HFFc6 (cell line): ENCODE measurements at regions not wholly inside any gene's neighbourhood (a gene's known extent, or its start where the extent isn't known, plus 50 kb on each side); places are given as distances from the start of the nearest gene placed in this dataset.

Source experiments
- DNase-seq: peaks from one replicate; pipeline ENCODE4 v3.0.0-alpha.2; 2018
- H3K27ac Mint-ChIP-seq: 2 replicates; pipeline ENCODE4 v1.8.0; 2020; ENCODE audit warnings: mild to moderate bottlenecking, mixed read lengths
- H3K27me3 Mint-ChIP-seq: 2 replicates; pipeline ENCODE4 v1.8.0; 2021; ENCODE audit warnings: mild to moderate bottlenecking, moderate library complexity, mixed read lengths; ENCODE audit not compliant: insufficient read depth
- H3K36me3 Mint-ChIP-seq: 2 replicates; pipeline ENCODE4 v1.8.0; 2021; ENCODE audit warnings: low read depth, mixed read lengths
- H3K4me1 Mint-ChIP-seq: 2 replicates; pipeline ENCODE4 v1.8.0; 2020; ENCODE audit warnings: low read depth, mixed read lengths
- H3K4me3 Mint-ChIP-seq: 2 replicates; pipeline ENCODE4 v1.8.0; 2020; ENCODE audit warnings: mild to moderate bottlenecking, moderate library complexity, mixed read lengths
- H3K9me3 Mint-ChIP-seq: 2 replicates; pipeline ENCODE4 v1.8.0; 2020; ENCODE audit warnings: mild to moderate bottlenecking, mixed read lengths
- TF ChIP-seq, protein P1 (sequence below): fragments of 200-600 bp; sonication (generic); IDR thresholded peaks from 2 replicates; pipeline ENCODE4 v1.5.0; 2021; ENCODE audit warnings: antibody characterized with exemption, mild to moderate bottlenecking

DNA sequence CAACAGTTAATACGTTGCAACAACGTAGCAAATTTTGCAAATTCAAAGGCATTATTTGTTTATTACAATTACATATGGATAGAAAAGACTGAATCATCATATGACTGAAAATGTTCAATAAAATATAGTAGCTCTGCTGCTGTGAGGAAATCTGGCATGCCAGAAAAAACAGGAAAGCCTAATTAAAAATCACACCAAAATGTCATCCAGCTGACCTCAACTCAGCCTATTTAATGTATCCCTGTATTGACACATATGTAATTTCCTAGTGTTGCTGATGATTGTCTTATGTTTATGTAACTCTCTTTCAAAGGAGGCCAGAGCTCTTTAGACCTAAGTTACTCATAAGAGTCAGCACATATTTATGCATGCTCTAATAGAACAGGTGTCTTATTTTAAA is 495.0 kb downstream of the PCDH17 start:
- peaks cover 41% of the 10 kb centered on the region for H3K9me3 Mint-ChIP-seq
- no peak overlapping the region for H3K27ac Mint-ChIP-seq
- H3K4me3 Mint-ChIP-seq, result no peak overlapping the region
- H3K36me3 Mint-ChIP-seq, result 0 out of 2 replicates have a peak, but pooled peaks cover 5% of the 10 kb centered on the region
- no peaks in the 10 kb centered on the region for H3K4me1 Mint-ChIP-seq
- DNase-seq, result no peak
- TF ChIP-seq, protein P1, sequence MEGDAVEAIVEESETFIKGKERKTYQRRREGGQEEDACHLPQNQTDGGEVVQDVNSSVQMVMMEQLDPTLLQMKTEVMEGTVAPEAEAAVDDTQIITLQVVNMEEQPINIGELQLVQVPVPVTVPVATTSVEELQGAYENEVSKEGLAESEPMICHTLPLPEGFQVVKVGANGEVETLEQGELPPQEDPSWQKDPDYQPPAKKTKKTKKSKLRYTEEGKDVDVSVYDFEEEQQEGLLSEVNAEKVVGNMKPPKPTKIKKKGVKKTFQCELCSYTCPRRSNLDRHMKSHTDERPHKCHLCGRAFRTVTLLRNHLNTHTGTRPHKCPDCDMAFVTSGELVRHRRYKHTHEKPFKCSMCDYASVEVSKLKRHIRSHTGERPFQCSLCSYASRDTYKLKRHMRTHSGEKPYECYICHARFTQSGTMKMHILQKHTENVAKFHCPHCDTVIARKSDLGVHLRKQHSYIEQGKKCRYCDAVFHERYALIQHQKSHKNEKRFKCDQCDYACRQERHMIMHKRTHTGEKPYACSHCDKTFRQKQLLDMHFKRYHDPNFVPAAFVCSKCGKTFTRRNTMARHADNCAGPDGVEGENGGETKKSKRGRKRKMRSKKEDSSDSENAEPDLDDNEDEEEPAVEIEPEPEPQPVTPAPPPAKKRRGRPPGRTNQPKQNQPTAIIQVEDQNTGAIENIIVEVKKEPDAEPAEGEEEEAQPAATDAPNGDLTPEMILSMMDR, result no peak
- H3K27me3 Mint-ChIP-seq, result no peaks in the 10 kb centered on the region

DNA sequence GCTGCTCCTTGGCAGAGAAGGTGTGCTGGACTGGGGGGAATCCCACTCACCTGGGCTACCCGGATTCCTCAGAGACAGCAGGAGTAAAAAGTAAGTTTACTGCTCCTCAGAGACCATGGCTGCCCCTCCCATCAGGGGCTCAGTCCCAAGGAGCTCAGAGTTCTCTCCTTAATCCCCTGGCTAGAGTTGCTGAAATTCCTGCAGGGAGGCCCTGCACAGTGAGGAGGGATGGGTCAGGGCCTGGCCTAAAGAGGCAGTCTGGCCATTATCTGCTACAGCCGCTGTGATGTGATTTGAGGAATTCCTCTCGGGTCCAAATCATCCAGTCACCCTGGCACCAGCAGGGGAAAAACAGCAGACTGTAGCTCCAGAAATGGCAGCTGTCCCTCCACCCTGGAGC is 502.5 kb downstream of the PCDH17 start:
- H3K4me1 Mint-ChIP-seq, result no peaks in the 10 kb centered on the region
- H3K4me3 Mint-ChIP-seq, result no peak overlapping the region
- DNase-seq, result no peak
- H3K27me3 Mint-ChIP-seq, result no peaks in the 10 kb centered on the region
- TF ChIP-seq, protein P1, result no peak
- H3K9me3 Mint-ChIP-seq, result peaks cover 43% of the 10 kb centered on the region
- H3K27ac Mint-ChIP-seq, result no peak overlapping the region
- H3K36me3 Mint-ChIP-seq, result 0 out of 2 replicates have a peak, but pooled peaks cover 5% of the 10 kb centered on the region

DNA sequence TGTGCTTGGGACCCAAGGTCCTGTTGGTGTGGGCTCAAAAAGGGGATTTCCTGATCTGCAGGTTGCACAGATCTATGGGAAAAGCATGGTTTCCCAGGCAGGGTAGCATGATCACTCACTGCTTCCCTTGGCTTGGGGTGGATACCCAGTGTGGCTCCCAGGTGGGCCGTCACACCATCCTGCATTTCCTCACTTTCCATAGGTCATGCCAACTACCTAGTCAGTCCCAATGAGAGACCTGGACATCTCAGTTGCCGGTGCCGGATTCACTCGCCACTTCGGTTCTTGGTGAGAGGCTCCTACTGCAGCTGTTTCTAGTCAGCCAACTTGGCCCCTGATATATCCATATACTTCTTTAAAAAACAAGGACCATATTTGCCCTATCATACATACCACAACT is 503.0 kb downstream of the PCDH17 start:
- TF ChIP-seq, protein P1, result no peak
- no peak for DNase-seq
- H3K27me3 Mint-ChIP-seq, result no peaks in the 10 kb centered on the region
- no peak overlapping the region for H3K27ac Mint-ChIP-seq
- peaks cover 43% of the 10 kb centered on the region for H3K9me3 Mint-ChIP-seq
- H3K4me1 Mint-ChIP-seq, result no peaks in the 10 kb centered on the region
- 0 out of 2 replicates have a peak, but pooled peaks cover 5% of the 10 kb centered on the region for H3K36me3 Mint-ChIP-seq
- no peak overlapping the region for H3K4me3 Mint-ChIP-seq

DNA sequence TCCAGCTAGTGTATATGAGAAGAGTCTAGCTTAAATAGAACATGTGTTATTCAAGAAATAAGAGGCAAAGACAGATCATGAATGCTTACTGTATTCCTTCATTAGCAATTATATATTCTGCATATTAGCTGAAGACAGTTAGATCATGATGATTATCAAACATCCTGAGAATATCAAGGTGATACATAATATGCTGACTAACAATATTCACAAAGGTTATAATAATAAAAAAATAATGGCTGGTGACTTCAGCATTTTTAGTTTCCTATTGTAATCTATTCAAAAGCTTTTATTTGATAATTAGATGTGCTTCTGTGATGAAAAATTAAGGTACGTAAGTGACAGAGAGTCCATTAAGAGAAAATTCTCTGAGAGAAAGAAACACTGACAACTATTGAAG is 511.4 kb downstream of the PCDH17 start:
- Mint-ChIP-seq H3K4me3 (no peak overlapping the region), H3K27me3 (no peaks in the 10 kb centered on the region), H3K4me1 (no peaks in the 10 kb centered on the region), H3K9me3 (peaks cover 58% of the 10 kb centered on the region), H3K36me3 (no peaks in the 10 kb centered on the region), H3K27ac (no peak overlapping the region)
- TF ChIP-seq, protein P1, result no peak
- DNase-seq, result no peak

DNA sequence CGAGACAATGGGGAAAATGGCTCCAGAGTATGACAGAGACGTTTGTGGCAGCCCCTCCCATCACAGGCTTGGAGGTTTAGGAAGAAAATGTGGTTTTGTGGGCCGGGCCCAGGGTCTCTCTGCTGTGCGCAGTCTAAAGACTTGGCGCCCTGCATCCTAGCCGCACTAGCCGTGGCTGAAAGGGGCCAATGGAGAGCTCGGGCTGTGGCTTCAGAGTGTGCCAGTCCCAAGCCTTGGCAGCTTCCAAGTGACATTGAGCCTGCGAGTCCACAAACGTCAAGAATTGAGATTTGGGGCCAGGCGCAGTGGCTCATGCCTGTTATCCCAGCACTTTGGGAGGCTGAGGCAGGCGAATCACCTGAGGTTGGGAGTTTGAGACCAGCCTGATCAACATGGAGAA is 513.1 kb downstream of the PCDH17 start:
- Mint-ChIP-seq H3K4me3 (no peak overlapping the region), H3K27ac (no peak overlapping the region), H3K27me3 (no peaks in the 10 kb centered on the region), H3K36me3 (no peaks in the 10 kb centered on the region), H3K4me1 (no peaks in the 10 kb centered on the region), H3K9me3 (peaks cover 59% of the 10 kb centered on the region)
- TF ChIP-seq, protein P1, result no peak
- no peak for DNase-seq

DNA sequence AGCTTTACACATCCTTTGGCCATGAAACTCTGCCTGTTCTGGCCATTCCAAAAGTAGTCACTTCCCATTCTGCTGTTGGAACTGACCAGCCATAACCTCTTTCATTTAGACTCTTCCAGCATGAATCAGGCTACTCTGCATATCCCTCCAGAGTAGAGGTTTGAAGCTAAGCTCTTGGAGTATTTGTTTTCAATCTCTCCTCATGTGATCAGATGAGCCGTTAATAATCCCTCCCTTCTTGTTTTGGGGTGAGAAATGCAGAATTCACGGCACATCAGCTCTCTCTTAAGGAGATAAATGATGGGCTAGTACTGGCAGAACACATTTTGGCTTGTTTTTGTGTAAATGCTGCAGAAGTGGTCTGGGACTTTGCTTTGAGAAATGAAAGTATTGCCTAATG is 519.9 kb downstream of the PCDH17 start:
- TF ChIP-seq, protein P1, result no peak
- no peak overlapping the region for H3K4me3 Mint-ChIP-seq
- H3K4me1 Mint-ChIP-seq, result no peaks in the 10 kb centered on the region
- H3K27me3 Mint-ChIP-seq, result no peaks in the 10 kb centered on the region
- no peak overlapping the region for H3K27ac Mint-ChIP-seq
- H3K36me3 Mint-ChIP-seq, result no peaks in the 10 kb centered on the region
- no peak for DNase-seq
- H3K9me3 Mint-ChIP-seq, result peaks cover 23% of the 10 kb centered on the region
